Breast epithelium (tissue), 4 donors: ENCODE measurements at regions not wholly inside any gene's neighbourhood (a gene's known extent, or its start where the extent isn't known, plus 50 kb on each side); places are given as distances from the start of the nearest gene placed in this dataset.

Source experiments
- DNase-seq, 2 donors: peaks; one replicate each; pipeline ENCODE4 v3.0.0-alpha.2; 2019; ENCODE audit warnings: low spot score in 2 of 2
- H3K27ac ChIP-seq, 2 donors: fragments of 200-600 bp; sonication (generic) in 1 of 2; one replicate each; pipeline ENCODE4 v1.5.1; 2016 to 2019; ENCODE audit warnings: mild to moderate bottlenecking in 1 of 2
- H3K27me3 ChIP-seq, 2 donors: fragments of 200-600 bp; sonication (generic) in 1 of 2; one replicate each; pipeline versions ENCODE4 v1.5.1 to v1.6.0; 2017 to 2019; ENCODE audit warnings: control low read depth in 1 of 2, mild to moderate bottlenecking in 1 of 2
- H3K36me3 ChIP-seq: fragments of 200-600 bp; one replicate; pipeline ENCODE4 v1.5.1; 2019
- H3K4me1 ChIP-seq, 2 donors: fragments of 200-600 bp; sonication (generic); one replicate each; pipeline ENCODE4 v1.5.1; 2016 to 2019; ENCODE audit warnings: control low read depth in 1 of 2
- H3K4me3 ChIP-seq, 3 donors: fragments of 200-600 bp; sonication (generic); 1 replicate in 2 of 3; 2 replicates in 1 of 3; pipeline ENCODE4 v1.5.1; 2016 to 2019; ENCODE audit warnings: mild to moderate bottlenecking in 3 of 3, moderate library complexity in 2 of 3
- H3K9me3 ChIP-seq, 2 donors: fragments of 200-600 bp; sonication (generic) in 1 of 2; one replicate each; pipeline ENCODE4 v1.5.1; 2016 to 2019; ENCODE audit warnings: control low read depth in 1 of 2
- POLR2A ChIP-seq: fragments of 450-650 bp; IDR thresholded peaks from one replicate; pipeline ENCODE4 v1.6.1; 2016; ENCODE audit warnings: antibody characterized with exemption, mild to moderate bottlenecking, moderate library complexity
- POLR2AphosphoS5 ChIP-seq, 3 donors: sonication (generic); formaldehyde crosslinking; IDR thresholded peaks; one replicate each; pipeline ENCODE4 v1.6.1; 2017; ENCODE audit warnings: antibody characterized with exemption in 3 of 3
- intact Hi-C: fragments of 100-400 bp; cut with DNase I; formaldehyde crosslinking; loops from one replicate; pipeline ENCODE4 v1.15.1; 2023; ENCODE audit warnings: low total_unique reads
- TF ChIP-seq, protein P1 (sequence below), 3 donors: fragments of 450-650 bp; IDR thresholded peaks; one replicate each; pipeline ENCODE4 v1.5.1; 2016 to 2017; ENCODE audit warnings: antibody characterized with exemption in 3 of 3, mild to moderate bottlenecking in 3 of 3, moderate library complexity in 3 of 3

DNA sequence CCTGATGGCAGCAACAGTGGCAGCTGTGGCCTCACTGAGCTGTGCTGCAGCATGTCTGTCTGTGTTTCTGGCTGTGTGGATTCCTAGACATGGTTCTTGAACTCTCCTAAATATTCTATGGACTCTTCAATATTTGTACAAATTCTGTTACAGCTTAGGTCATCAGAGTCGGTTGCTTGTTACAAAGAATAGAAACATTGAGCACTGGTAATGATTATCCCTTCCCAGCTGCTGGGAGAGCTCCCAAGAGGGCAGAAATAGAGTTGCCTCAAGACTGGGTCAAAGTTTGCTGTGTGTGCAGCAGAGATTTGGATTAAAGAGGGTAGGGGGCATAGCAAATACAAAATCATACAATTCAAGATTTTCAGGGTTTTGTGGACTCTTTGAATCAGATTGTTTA is 337.1 kb upstream of the AKR1E2 start:
- no peak for TF ChIP-seq POLR2A
- DNase-seq = no peak
- intact Hi-C loops = no loop called here

GRCh38 chr10:4485636-4486035 is 340.4 kb upstream of the AKR1E2 start:
- intact Hi-C loops = no loop called here
- Histone ChIP-seq H3K27me3 (no peaks in the 10 kb centered on the region), H3K4me3 (no peak overlapping the region), H3K9me3 (no peaks in the 10 kb centered on the region), H3K36me3 (no peaks in the 10 kb centered on the region), H3K4me1 (no peaks in the 10 kb centered on the region), H3K27ac (no peak overlapping the region)
- no peak for DNase-seq
- TF ChIP-seq POLR2AphosphoS5 (IDR thresholded peaks at IDR 0.05) = no peak
- TF ChIP-seq, protein P1, sequence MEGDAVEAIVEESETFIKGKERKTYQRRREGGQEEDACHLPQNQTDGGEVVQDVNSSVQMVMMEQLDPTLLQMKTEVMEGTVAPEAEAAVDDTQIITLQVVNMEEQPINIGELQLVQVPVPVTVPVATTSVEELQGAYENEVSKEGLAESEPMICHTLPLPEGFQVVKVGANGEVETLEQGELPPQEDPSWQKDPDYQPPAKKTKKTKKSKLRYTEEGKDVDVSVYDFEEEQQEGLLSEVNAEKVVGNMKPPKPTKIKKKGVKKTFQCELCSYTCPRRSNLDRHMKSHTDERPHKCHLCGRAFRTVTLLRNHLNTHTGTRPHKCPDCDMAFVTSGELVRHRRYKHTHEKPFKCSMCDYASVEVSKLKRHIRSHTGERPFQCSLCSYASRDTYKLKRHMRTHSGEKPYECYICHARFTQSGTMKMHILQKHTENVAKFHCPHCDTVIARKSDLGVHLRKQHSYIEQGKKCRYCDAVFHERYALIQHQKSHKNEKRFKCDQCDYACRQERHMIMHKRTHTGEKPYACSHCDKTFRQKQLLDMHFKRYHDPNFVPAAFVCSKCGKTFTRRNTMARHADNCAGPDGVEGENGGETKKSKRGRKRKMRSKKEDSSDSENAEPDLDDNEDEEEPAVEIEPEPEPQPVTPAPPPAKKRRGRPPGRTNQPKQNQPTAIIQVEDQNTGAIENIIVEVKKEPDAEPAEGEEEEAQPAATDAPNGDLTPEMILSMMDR (IDR thresholded peaks at IDR 0.05) = no peak
- TF ChIP-seq POLR2A = no peak

More for the DNA sequence above, 337.1 kb upstream of the AKR1E2 start:
- H3K4me3 ChIP-seq = no peak overlapping the region
- H3K9me3 ChIP-seq = no peaks in the 10 kb centered on the region
- H3K27ac ChIP-seq = no peak overlapping the region
- H3K36me3 ChIP-seq = no peaks in the 10 kb centered on the region
- no peaks in the 10 kb centered on the region for H3K27me3 ChIP-seq
- no peaks in the 10 kb centered on the region for H3K4me1 ChIP-seq

DNA sequence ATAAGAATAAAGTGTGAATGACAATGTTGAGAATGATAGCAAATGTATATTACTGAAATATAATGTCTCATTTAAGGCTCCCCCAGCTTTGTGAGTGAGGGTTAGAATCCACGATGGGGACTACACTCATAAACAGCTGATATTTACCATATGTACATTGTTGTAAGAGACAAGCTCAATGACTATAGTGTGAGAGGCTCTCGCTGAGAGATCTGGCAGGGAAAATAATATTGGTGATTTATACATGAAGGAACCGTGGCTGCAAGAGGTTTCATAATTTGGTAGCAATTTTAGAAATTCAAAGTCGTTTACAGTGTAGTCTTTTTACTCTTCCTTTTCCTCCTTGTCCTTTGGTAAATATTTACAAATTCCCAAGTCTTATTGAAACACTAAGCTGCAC is 342.2 kb upstream of the AKR1E2 start:
- H3K4me1 ChIP-seq = no peaks in the 10 kb centered on the region
- no peak for TF ChIP-seq POLR2AphosphoS5 (IDR thresholded peaks at IDR 0.05)
- TF ChIP-seq, protein P1 (IDR thresholded peaks at IDR 0.05) = no peak
- TF ChIP-seq POLR2A = no peak

GRCh38 chr10:4482659-4483058 is 343.3 kb upstream of the AKR1E2 start:
- no peaks in the 10 kb centered on the region for H3K27me3 ChIP-seq
- intact Hi-C loops = no loop called here

More for the DNA sequence above, 342.2 kb upstream of the AKR1E2 start:
- no peak overlapping the region for H3K27ac ChIP-seq
- no peaks in the 10 kb centered on the region for H3K27me3 ChIP-seq
- intact Hi-C loops = no loop called here
- H3K4me3 ChIP-seq = no peak overlapping the region
- DNase-seq = no peak
- no peaks in the 10 kb centered on the region for H3K36me3 ChIP-seq
- H3K9me3 ChIP-seq = peaks cover 0 to 3% of the 10 kb centered on the region in 2 donors

GRCh38 chr10:4481192-4481591 is 344.8 kb upstream of the AKR1E2 start:
- DNase-seq = no peak
- H3K27me3 ChIP-seq = no peaks in the 10 kb centered on the region
- intact Hi-C loops = no loop called here
- H3K4me3 ChIP-seq = no peak overlapping the region
- H3K27ac ChIP-seq = no peak overlapping the region
- no peaks in the 10 kb centered on the region for H3K4me1 ChIP-seq
- H3K36me3 ChIP-seq = no peaks in the 10 kb centered on the region
- peaks cover 0 to 3% of the 10 kb centered on the region in 2 donors for H3K9me3 ChIP-seq
- TF ChIP-seq POLR2A = no peak
- TF ChIP-seq, protein P1 (IDR thresholded peaks at IDR 0.05) = no peak
- TF ChIP-seq POLR2AphosphoS5 (IDR thresholded peaks at IDR 0.05) = no peak

More at GRCh38 chr10:4482659-4483058, 343.3 kb upstream of the AKR1E2 start:
- Histone ChIP-seq H3K36me3 (no peaks in the 10 kb centered on the region), H3K27ac (no peak overlapping the region), H3K4me1 (no peaks in the 10 kb centered on the region), H3K9me3 (peaks cover 0 to 3% of the 10 kb centered on the region in 2 donors), H3K4me3 (no peak overlapping the region)
- TF ChIP-seq POLR2A = no peak
- TF ChIP-seq, protein P1 (IDR thresholded peaks at IDR 0.05) = no peak
- TF ChIP-seq POLR2AphosphoS5 (IDR thresholded peaks at IDR 0.05) = no peak
- DNase-seq = no peak

DNA sequence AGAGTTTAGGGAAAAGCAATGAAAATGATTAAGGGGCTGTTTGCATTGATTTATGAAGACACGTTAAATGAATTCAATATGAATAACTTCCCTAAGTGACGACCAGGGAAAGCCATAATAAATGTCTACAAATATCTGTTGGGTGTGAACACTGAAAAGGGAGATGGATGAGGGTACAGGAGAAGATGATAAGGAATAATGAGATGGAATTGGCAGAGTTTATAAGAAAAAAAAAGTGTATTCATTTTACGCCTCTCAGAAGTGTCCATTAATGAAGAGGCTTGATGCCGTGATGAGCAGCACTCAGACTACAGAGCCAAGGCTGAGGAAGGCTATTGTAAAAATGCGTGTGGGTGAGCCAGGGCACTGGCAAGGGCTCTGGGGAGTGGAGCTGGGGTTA is 346.7 kb upstream of the AKR1E2 start:
- Histone ChIP-seq H3K27ac (no peak overlapping the region), H3K27me3 (no peaks in the 10 kb centered on the region), H3K36me3 (no peaks in the 10 kb centered on the region), H3K9me3 (peaks cover 0 to 3% of the 10 kb centered on the region in 2 donors), H3K4me1 (no peaks in the 10 kb centered on the region), H3K4me3 (no peak overlapping the region)
- DNase-seq = no peak
- TF ChIP-seq POLR2A (no peak), POLR2AphosphoS5 (IDR thresholded peaks at IDR 0.05) (no peak)
- TF ChIP-seq, protein P1 (IDR thresholded peaks at IDR 0.05) = no peak
- intact Hi-C loops = no loop called here
